HCT116 (cell line): ENCODE measurements at regions not wholly inside any gene's neighbourhood (a gene's known extent, or its start where the extent isn't known, plus 50 kb on each side); places are given as distances from the start of the nearest gene placed in this dataset.

Experiments
- ELF1 ChIP-seq: IDR thresholded peaks from 2 replicates; pipeline ENCODE4 v1.6.1; 2012; ENCODE audit warnings: low read depth, borderline replicate concordance
- TF ChIP-seq, protein P1 (sequence below), 3 experiments: fragments of 200-600 bp in 1 of 3; sonication (generic) in 1 of 3; IDR thresholded peaks in 2 of 3; conservative IDR thresholded peaks in 1 of 3; 2 replicates each; pipeline ENCODE4 v1.5.1; 2012 to 2017; ENCODE audit warnings: low read depth in 2 of 3, low read length in 2 of 3, antibody characterized with exemption in 1 of 3, borderline replicate concordance in 1 of 3, control low read depth in 1 of 3, mild to moderate bottlenecking in 1 of 3, mixed read lengths in 1 of 3, mixed run types in 1 of 3, moderate library complexity in 1 of 3; ENCODE audit not compliant: insufficient read depth in 1 of 3

DNA sequence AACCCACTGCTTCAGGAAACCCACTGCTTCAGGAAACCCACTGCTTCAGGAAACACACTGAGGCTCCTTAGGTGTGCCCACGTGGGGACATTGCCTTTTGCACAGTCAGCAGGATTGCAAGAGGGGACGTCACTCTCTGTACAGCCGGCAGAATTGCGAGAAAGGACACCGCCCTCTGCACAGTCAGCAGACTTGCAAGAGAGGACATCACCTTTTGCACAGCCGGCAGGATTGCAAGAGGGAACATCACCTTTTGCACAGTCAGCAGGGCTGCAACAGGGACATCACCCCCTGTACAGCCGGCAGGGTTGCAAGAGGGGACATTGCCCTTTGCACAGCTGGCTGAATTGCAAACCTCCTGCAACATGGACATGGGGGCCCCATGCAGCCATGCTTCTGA is 407.6 kb downstream of the GLRX3 start:
- TF ChIP-seq ELF1 = no peak
- TF ChIP-seq, protein P1, sequence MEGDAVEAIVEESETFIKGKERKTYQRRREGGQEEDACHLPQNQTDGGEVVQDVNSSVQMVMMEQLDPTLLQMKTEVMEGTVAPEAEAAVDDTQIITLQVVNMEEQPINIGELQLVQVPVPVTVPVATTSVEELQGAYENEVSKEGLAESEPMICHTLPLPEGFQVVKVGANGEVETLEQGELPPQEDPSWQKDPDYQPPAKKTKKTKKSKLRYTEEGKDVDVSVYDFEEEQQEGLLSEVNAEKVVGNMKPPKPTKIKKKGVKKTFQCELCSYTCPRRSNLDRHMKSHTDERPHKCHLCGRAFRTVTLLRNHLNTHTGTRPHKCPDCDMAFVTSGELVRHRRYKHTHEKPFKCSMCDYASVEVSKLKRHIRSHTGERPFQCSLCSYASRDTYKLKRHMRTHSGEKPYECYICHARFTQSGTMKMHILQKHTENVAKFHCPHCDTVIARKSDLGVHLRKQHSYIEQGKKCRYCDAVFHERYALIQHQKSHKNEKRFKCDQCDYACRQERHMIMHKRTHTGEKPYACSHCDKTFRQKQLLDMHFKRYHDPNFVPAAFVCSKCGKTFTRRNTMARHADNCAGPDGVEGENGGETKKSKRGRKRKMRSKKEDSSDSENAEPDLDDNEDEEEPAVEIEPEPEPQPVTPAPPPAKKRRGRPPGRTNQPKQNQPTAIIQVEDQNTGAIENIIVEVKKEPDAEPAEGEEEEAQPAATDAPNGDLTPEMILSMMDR (IDR thresholded peaks at IDR 0.05 in 2 of 3, conservative IDR thresholded peaks at IDR 0.05 in 1 of 3; ENCODE audit: borderline replicate concordance in 1 of 3, insufficient read depth in 1 of 3, low read depth in 2 of 3, low read length in 2 of 3) = no peak
